Mesenteric fat pad (tissue), 1 donor: ENCODE measurements at regions not wholly inside any gene's neighbourhood (a gene's known extent, or its start where the extent isn't known, plus 50 kb on each side); places are given as distances from the start of the nearest gene placed in this dataset.
"Not testable (repeated sequence)": the region's sequence is repeated elsewhere in the genome, so short reads cannot be mapped to it uniquely, and the experiment has no call there.

Experiments
- DNase-seq: peaks from one replicate; pipeline ENCODE4 v3.0.0-alpha.2; 2020; ENCODE audit warnings: low spot score
- donor health status: DM: yes; HTN: yes; CAD: no.

DNA sequence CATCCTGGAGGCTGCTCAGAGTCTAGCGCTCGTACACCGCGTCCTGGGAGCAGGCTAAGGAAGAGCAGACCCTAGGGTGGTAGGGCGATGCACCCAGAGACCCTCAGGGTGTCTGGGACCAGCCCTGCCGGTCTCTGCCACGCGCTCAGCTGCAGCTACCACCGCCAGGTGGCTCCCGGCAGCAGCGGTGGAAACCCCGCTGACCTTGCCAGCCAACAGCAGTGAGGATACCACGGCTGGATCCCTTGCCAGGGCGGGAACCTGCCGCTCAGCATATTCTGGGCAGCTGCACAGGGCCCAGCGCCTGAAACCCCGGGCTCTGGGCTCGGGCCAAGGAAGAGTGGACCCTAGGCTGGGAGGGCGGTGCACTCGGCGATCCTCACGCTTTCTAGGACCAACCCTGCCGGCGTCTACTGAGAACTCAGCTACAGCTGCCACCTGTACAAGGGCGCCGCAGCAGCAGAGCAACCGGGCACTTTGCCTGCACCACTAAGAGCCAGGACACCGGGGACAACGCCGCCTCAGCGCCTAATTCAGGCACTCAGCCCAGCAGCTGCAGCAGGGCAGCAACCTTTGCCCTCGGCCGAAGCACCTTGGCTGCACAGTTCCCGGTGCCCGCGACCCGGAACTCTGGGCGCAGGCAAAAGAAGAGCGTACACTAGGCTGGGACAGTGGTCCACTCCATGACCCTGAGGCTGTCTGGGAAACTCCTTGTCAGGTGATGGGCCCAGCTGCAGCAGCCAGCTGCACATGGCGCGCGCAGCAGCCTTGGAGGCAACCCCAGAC, 80.8 kb downstream of the POTEB2 start:
- DNase-seq, result not testable (repeated sequence)

DNA sequence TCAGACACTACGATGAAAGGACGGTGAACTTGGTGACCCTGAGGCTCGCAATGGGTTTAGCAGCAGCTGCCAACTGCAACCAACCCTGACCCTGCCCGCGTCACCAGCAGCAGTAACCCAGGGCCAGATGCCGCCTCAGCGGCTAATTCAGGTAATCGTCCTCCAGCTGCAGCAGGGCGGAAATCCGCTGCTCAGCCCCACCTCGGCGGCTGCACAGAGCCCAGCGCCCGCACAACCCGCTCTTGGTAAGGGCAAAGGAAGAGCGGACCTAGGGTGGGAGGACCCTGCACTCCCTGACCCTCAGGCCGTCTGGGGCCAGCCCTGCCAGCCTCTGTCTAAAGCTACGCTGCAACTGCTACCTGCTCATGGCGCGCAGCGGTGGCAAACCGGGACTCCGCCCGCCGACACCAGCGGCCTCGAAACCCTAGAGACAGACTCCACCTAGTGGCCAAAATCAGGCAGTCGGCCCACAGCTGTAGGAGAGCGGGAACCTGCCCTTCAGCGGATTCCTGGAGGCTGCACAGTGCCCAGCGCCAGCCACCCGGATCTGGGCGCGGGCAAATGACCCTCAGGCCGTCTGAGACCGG, 82.4 kb downstream of the POTEB2 start:
- DNase-seq, result not testable (repeated sequence)

DNA sequence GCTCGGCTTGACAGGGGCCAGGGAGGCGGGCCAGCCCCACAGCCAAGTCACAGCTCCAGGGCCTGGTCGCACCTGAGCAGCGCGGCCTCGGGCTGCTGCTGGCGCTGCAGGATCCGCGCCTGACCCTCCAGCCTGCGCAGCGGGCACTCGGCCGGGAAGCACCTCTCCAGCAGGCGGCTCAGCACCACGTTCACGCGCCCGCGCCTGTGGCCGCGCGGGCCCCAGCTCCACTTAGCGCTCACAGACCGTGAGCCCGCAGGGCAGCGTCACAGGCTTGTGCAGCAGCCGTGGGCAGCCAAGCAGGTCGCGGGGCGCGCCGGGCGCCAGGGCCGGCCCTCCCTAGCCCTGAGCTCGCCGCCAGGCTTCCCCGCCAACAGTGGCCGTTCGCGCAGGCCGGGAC, 90.7 kb downstream of the POTEB2 start:
- not testable (repeated sequence) for DNase-seq

DNA sequence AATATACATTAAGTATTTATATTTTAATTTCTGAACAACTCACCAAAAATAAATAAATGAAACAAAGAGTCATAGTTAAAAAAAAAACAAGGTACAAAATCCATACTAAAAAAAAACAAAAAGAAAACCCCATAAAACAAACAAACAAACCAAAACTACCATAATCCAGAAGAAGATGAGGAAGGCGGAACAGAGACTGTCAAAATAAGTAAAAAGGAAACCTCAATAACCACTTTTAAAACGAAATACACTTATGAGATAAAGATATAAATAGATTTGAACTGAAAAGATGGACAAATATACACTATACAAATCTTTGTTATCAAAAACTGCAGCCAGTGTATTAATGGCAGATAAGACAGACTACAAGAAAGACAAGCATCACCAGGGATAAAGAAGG, 98.2 kb downstream of the POTEB2 start:
- not testable (repeated sequence) for DNase-seq

DNA sequence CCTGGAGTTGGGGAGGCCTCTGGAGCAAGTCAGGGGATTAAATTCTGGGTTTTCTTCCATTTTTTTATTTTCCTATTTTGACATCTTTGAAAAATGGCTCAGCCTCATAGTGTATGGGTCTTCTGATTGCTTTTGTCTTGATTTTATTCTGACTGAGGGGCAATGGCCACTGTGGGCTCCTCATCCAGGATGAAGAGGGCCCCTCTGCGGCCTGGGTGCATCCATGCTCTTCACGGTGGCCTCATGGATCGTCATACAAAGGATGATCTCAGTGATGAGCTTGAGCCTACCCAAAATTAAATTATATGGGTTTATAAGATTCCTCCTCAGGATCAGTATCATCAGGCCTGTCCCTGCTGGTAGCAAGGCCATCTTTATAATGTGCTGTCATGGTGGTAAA, 103.7 kb downstream of the POTEB2 start:
- peak; percentile 26 for DNase-seq

DNA sequence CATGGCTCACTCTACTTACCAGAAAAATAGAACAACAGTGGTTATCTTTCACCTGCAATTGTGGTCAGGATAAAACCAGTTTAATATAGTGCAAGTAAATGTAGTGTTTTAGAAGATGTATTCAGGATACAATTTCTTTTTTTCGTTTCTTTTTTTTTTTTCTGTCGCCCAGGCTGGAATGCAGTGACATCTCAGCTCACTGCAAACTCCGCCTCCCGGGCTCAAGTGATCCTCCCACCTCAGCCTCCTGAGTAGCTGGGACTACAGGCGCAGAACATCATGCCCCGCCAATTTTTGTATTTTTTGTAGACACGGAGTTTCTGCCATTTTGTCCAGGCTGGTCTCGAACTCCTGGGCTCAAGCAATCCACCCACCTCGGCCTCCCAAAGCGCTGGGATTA, 109.7 kb downstream of the POTEB2 start:
- not testable (repeated sequence) for DNase-seq

DNA sequence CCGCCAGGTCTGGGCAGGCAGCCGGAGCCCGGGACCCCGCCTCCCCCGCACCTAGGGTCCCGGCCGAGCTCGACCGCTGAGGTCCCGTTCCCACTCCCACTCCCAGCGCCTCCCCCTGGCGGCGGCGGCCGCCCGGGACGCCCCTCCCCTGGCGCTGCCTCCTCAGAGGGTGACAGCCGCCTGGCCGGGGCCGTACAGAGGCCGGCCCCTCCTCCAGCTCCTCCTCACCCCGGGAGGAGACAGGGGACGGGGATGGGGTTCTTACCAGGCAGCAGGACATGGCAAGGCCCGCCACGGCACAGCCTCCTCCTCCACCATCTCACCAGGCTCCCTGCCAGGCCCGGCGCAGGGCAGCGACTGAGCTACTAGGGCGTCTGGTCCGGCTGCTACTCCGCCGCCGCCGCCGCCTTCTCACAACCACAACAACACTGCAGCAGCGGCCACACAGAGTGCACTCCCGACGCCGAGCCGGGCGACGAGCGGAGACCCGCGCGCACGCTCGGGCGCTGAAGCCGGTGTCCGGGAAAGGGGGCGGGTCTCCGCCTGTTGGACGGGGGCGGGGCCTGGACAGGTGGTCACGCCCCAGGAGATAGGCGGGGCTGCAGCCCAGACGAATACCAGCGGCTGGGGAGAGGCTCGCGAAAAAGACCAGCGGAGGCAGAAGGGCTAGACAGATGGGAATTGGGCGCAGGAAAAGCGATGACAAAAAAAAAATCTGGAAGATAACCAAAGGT, 110.3 kb downstream of the POTEB2 start:
- not testable (repeated sequence) for DNase-seq

DNA sequence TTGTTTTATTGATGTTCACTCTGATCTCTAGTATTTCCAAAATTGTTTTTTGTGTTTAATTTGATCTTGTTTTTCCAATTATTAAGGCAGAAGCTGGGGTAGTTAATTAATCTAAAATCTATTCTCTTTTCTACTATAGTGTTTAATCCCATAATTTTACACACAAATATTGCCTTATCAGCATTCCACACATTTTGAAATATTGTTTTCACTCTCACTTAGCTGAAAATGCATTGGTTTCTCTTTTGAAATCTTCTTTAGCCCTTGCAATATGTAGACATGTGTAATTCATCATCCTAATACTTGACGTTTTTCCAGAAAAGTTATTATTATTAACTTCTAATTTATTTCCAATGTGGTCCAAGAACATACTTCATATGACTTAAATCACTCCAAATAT, 132.6 kb downstream of the POTEB2 start:
- not testable (repeated sequence) for DNase-seq
